NCI-H526 treated with DMSO at 0.1 percent for 48 hours (cell line): ENCODE measurements at regions not wholly inside any gene's neighbourhood (a gene's known extent, or its start where the extent isn't known, plus 50 kb on each side); places are given as distances from the start of the nearest gene placed in this dataset.
"Not testable (repeated sequence)": the region's sequence is repeated elsewhere in the genome, so short reads cannot be mapped to it uniquely, and the experiment has no call there.

Experiments used
- DNase-seq: peaks from one replicate; lab custom pipeline; 2025; lab: John Stamatoyannopoulos, UW

DNA sequence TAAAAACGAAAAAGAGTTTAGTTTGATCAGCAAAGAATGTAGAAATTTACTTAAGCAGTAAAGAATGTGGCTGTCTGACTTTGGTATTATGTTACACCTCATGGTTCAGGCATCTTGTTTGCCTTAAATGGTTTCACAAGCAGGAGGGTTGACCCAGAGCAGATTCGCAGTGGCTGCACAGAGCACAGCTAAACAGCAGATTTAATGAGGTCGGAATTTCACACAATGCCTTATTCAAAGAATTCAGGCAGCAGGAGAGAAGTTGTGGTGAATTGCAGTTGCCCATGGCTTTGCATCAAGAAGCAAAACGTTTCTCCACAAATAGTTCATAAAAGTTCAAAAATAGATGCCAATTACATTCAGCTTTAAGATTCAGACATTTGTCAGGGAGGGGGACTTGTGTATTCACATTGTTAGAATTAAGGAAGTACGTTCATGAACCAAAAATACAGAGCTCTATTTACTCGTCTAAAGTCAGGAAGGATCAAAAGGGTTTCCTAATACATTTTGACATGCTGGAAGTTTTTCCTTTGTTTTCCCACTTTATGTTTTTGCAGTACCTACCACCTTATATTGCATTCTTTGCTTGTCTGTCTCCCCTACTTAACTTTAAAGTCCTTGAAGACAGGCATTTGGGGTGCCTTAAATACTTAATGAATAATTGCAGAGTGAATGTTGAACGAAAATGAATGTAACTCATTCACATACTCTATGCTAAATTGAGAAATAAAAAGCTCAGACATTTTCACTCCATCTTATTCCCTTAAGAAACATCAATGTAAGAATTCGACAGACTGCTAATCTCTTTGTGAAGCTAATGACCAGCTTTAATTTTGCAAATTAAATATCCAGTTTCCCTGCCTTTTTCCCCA lies 1163.6 kb upstream of the CITED2 start:
- DNase-seq, result no peak

DNA sequence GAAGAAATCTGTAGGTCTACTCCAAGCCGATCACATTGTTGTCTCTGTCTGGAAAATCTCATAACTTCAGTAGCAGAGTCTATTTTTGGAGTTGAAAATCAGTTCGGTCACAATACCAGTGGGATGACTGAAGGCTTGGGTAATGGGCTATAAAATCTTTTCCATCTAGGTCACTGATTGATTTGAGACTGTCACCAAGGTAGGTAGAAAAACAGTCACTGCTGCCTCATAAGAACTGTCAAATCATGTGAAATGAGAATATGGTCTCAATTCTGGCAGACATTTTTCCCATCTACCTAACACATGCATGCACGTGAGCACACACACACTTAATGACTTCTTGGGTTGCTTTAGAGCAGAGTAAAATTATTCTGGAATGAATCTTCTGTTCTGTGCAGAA lies 1162.8 kb upstream of the CITED2 start:
- DNase-seq, result no peak

DNA sequence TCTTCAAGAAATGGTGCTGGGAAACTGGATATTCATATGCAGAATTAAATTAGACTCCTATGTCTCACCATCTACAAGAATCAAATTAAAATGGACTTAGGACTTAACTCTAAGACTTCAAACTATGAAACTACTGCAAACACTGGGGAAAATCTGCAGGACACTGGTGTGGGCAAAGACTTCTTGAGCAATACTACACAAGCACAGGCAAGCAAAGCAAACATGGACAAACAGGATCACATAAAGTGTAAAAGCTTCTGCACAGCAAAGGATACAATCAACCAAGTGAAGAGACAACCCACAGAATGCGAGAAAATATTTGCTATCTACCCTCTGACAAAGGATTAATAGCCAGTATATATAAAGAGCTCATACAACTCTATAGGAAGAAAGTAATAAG lies 1161.1 kb upstream of the CITED2 start:
- DNase-seq, result no peak

DNA sequence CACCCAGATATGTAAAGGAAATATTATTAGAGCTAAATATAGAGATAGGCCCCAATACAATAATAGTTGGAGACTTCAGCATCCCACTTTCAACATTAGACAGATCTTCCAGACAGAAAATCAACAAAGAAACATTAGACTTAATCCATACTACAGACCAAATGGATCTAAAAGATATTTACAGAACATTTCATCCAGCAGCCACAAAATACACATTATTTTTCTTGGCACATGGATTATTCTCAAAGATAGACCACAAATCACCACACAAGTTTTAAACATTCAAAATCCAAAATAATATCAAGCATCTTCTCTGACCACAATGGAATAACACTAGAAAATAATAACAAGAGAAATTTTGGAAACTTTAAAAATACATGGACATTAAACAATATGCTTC lies 1159.1 kb upstream of the CITED2 start:
- no peak for DNase-seq

DNA sequence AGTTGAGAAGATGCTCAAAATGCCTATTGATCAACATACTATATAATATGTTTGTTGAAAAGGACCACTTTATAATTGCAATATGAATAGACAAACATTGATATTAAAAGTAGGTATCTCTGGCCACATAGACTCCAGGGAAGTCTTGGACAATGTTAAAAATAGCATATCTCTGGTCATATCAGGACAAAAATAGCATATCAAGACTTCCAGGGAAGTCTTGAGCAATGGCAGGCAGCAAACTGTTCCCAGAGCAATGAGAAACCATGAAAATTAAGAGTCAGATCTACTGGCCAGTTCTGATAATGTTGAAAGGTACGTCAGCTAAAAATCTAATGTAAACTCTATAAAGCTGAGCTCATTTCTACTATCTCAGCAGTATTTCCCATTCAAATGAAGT lies 1130.3 kb upstream of the CITED2 start:
- DNase-seq, result no peak

DNA sequence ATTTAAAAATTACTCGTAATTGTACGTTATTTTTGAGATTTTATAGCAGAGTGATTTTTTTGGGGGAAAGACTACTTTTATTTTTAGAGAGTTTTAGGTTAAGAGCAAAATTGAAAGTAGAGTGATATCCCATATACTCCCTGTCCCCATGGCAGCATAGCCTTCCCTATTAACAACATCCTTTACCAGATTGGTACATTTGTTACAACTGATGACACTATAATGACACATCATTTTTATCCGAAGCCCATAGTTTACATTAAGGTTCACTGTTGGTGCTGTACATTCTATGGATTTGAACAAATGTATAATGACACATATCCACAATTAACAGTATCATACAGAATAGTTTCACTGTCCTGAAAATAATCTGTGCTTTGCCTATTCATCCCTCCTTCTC lies 1126.4 kb upstream of the CITED2 start:
- DNase-seq, result no peak

DNA sequence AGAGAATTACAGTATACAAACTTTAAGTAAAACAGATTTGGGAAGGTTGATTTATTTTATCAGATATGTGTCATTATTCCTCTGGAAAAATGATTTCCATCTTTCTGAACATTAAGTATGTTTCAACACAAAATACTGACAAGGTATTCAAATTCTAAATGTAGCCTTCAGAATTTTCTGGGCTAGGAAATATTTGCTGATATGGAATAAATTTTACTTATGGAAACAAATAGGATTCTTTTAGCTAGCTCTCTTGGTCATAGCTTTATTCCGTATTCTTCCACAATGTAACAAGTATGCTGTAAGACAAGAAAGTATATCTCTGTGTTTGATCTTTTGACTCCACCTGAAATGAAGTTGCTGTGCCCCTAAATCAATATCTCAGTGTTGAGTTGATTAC lies 1125.2 kb upstream of the CITED2 start:
- no peak for DNase-seq

DNA sequence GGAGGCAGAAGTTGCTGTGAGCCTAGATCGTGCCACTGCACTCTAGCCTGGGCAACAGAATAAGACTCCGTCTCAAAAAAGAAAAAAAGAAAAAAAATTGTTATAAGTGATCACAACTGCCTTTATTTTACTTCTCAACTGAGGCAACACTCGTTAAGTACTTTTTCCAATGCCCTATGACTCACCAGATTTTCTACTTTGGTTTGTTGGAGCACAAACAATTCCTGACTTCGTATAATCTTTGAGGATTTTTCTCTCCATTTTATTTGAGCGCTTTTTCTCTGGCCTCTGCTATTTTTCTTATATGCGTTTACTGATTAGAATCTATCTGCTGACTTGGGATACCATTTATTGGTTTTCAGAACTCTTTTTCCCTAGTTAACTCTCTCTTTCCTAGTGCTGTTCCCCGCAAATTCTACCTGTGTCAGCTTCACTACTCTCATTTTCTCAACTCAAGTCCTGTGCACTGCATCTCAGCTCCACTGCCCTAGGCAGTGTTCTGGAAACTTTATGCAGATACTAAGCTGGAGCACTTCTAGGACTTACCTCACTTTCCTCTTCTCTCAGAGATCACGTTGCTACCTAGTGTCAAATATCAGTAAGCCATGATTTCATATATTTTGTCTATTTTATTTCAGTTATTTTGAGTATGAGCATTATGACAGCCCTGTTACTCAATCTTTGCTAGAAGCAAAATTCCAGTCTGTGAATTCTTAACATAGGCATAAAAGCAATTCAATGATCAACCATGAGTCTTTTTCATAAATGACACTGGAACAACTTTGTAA lies 1120.1 kb upstream of the CITED2 start:
- no peak for DNase-seq

DNA sequence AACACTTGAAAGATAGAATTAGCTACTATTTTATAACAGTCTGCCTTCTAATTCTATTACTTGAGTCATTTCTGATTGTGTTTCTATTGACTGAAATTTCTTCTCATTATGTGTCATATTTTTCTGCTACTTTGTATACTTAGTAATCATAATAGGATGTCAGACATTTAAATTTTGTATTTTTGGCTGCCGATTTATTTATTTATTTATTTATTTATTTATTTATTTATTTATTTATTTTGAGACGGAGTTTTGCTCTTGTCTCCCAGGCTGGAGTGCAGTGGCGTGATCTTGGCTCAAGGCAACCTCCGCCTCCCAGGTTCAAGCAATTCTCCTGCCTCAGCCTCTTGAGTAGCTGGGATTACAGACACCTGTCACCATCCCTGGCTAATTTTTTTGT lies 1119.0 kb upstream of the CITED2 start:
- DNase-seq, result not testable (repeated sequence)

DNA sequence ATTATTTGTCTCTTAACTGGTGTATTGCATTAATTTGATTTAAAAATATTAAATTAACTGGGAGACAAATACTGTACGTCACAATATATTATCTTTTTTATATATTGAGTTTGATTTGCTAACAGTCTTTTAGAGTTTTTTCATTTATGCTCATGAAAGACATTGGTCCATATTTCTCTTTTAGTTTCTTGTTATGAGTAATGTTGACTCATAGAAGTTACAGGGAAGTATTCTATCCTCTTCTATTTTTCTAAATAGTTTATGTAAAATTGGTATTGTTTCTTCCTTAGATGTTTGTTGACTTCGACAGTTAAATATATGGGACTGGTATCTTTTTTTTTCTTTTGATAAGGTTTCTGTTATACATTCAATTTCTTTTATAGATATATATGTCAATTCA lies 1115.6 kb upstream of the CITED2 start:
- no peak for DNase-seq

DNA sequence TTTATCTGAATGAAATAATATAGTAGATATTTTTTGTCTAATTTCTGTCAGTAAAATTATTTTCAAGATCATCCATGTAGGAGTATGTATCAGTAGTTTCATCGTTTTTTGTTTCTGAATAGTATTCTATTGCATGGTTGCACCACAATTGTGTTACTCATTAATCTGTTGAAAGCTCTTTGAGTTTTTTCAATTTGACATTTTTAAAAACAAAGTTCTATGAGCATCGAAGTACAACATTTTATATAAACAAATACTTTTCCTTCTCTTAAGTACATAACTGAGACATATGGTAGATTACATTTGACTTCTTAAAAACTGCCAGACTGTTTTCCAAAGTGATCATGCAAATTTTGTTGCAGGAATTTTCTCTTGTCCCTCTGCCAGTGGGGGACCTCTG lies 1113.1 kb upstream of the CITED2 start:
- DNase-seq, result no peak

DNA sequence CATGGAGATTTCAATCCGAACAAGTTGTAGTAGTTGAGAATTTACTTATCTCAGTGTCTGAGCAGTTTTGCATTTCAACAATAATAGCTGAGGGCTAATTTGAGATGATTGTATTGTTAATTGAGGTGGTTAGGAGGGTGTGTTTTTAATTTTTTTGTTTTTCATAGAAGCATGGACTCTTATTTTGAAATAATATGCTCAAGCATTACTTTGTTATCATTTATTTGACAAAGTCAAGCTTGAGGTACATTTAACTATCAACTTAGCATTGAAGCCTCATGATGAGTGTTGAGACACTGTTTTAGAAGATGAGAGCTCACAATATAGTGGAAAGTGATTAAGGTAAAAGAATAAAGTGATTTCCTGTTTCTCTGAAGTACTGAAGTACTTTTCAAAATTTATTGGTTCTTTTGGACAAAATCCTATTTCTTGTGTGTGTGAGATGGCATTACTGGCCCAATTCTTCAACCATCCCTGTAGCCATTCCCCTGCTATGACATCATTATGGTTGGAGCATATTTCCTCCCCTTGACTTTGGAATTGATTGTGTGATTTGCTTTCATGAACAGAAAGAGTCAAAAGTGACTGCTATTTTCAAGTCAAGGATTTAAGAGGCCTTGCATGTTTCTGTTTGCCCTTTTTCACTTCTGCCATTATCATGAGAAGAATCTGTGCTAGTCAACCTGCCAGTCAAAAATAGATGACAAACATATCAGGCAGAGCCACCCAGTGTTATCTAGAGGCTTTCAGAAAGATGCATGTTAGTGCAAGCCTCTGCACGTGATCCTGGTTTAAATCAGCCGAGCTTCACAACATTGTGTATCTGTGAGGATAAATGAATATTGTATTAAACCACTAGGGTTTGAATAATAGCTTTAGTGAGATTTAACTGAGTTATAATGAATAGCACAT lies 1112.3 kb upstream of the CITED2 start:
- no peak for DNase-seq

DNA sequence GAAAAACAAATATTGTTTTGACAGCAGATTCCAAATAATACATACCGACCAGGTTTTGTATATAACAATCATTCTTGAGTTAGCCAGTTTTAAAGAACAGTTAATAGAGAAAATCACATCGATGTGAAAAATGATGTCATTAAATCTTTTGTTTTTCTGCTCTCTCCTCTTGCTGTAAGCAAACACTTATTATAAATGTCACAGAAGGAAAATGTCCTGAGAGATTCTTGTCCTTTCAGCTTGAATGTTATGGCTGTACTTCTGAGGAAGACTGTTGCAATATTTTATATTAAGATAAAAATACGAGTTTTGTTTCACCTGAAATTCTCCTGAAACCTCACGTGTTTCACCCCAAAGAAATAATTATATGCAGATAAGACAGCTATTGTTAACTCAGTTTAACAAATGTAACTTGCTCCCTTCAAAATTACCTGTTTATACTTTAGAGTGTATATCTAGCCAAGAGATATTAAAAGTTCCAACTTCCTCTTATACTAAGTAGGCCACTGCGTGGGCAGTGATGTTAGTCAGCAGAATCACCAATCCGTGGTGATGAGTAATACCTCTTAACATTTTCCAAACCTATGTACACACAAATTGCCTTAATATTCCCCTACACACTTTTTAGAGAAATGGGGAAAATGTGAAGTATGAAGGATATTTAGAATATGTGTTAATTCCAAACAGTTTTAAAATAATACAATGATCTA lies 1111.4 kb upstream of the CITED2 start:
- DNase-seq, result no peak

DNA sequence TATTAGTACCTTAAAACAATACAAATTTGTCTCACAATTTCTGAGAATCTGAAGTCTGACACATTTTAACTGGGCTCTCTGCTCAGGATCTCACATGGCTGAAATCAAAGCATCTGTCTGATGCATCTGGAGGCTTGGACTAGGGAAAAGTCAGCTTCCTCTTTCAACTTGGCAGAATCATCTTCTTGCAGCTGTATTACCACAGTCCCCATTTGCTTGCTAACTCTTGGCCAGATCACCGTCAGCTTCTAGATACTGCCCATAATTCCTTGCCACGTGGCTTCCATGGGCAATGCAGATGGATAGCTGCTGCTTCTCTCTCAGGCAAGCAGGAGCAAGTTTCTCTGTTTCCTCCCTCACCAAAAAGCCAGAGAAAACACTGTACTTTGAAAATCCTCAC lies 1106.4 kb upstream of the CITED2 start:
- no peak for DNase-seq

DNA sequence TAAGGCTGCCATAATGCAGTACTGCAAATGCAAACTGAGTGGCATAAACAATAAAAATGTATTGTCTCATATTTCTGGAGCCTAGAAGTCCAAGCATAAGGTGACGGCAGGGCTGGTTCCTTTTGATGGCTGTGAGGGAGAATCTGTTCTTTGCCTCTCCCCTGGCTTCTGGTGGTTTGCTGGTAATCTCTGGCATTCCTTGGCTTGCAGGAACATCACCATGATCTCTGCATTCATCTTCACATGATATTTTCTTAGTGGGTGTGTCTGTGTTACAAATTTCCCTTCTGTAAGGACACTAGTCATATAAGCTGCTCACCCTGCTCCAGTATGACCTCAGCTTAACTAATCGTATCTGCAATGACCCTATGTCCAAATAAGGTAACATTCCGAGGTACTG lies 1104.2 kb upstream of the CITED2 start:
- no peak for DNase-seq

DNA sequence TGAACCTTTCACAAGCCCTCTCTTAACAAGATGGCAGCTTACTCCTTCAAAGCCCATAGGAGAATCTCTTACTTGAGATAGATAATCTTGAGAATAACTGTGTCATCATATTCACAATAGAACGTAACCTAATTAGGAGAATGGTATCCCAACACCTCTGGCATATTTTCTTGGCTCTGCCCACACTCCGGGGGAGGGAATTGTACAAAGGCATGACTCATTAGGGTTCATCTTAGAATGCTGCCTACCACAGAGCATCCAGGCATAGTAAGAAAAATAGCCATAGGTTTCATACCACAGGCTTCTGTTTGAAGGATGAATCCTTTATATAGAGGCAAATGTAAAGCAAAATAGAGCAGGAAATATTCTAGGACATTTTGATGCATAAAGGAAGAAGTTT lies 1100.6 kb upstream of the CITED2 start:
- no peak for DNase-seq

DNA sequence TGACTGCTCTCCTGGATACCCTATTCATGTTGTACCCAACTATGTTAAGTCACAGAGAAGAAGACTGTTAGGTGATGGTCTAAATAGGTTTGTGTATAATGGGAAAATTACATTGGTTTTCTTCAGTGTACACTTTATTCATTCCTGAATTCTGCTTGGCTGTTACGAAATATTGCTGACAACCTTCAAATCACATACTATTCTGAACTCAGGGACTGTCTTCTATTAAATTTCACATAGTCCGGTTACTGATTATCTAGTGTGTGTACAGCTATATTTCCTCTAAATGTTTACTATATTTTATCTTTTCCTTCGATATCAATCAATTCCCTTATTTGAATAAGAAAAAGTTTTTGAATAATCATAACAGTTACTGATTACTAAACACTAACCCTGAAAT lies 1090.3 kb upstream of the CITED2 start:
- no peak for DNase-seq

DNA sequence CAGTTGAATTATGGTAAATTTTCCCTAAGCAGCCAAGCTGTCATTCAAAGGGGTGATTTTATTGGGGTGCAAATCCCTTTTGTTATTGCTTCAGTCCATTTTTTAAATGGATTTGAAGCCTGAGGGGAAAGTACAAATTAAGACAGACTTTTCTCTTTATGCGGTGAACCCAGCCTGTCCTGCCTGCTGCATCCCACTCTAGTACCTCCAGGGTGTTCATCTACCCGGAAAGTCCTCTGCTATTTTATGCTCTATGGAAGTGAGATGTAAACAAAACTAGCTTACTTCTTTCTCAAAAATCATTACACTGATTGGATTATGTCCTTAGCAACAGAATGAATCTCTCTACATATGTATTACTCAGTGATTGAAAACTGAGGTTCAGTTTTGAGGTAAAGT lies 1088.9 kb upstream of the CITED2 start:
- no peak for DNase-seq

DNA sequence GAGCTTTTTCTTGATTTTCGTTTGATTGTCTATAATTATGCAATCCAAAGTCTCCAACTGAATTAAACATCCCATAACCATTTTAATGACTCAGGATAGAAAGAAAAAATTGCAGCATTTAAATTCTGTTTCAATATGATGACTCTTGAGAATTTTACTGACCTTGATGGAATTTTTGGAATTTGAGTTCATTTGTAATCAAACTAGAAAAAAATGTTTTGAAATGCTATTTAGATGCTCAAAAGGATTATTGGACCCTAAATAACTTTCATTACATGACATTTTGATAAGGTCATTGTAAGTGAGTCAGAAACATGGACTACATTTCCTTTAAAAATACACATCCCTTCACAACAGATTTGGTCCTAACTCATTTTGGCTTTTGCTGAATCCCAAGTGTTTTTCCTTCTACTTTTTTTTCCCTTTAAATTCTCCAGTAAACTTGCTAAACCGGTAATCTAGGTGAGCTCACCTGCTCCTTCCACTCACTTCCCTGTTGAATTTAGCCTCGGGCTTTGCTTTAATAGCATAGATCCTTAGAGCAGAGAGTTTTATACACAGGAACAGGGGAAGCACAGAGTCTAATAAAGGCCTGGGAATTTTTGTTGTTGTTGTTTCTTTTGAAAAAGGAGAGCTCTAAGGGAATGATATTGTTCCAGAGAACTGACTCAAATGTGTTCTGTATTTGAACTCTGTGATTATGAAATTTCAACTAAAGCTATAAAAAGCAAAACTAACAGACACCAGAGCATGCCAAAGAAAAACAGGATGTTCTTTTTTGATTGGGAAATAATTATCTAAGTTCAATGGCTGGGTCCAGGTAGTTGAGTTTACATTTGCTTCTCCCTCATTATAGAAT lies 1088.2 kb upstream of the CITED2 start:
- DNase-seq, result no peak

DNA sequence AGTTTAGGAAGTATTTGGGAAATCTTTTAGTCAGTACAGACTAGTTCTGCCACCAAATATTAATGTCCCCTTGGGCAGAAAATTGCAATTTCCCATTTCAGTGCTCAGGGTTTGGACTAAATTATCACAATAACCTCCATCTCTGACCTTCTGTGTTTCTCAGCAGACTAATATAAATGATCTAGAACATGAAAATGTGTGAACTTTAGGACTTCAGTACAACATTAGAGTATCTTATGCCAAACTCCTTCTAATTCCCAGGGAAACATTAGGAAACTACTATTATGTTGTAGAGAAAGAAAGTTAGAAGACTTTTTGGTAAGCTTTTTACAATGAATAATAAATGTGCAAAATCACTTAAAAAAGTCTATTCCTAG lies 1087.6 kb upstream of the CITED2 start:
- no peak for DNase-seq

DNA sequence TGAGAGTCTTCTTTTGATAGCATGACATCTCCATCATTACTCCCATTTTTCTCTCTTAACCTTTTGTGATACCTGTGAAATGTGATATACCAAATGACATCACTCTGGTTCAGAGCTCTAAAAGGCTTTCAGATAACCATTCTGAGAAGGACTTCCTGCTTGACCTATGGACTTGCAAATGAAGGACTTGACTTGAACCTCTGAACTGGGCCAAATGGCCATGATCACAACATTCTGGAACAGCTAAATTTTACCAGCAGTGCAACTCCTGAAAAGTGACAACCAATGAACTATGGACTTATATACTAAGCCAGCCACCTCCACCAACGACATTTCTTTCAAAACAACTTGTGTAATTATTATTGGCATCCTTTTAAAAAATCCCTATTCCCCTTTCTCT lies 1085.8 kb upstream of the CITED2 start:
- no peak for DNase-seq
